GM12874 (cell line): ENCODE measurements at regions not wholly inside any gene's neighbourhood (a gene's known extent, or its start where the extent isn't known, plus 50 kb on each side); places are given as distances from the start of the nearest gene placed in this dataset.

ENCODE experiments used
- TF ChIP-seq, protein P1 (sequence below): IDR thresholded peaks from 2 replicates; pipeline ENCODE4 v1.5.1; 2011; ENCODE audit warnings: low read depth, mild to moderate bottlenecking, control low read depth, low read length, moderate library complexity; ENCODE audit not compliant: insufficient read depth

DNA sequence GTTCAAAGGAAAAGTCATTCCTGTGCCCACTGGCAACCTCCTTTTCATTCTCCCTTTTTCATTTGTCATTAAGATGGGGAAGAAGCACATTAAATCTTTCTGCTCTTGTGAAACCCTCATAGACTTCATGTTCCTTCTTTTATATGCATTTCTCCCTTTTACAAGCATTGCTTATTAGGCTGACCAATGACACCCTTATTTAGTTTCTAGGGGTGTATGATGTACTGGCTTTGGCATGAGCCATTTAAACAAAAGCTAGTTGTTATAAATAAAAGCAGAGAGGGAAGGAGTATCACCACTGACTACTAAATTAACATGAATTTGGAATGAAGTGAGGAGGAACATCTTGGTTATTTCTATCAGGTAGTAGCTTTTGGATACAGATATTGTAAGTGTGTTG lies 68.2 kb upstream of the PCDH9 start:
- TF ChIP-seq, protein P1, sequence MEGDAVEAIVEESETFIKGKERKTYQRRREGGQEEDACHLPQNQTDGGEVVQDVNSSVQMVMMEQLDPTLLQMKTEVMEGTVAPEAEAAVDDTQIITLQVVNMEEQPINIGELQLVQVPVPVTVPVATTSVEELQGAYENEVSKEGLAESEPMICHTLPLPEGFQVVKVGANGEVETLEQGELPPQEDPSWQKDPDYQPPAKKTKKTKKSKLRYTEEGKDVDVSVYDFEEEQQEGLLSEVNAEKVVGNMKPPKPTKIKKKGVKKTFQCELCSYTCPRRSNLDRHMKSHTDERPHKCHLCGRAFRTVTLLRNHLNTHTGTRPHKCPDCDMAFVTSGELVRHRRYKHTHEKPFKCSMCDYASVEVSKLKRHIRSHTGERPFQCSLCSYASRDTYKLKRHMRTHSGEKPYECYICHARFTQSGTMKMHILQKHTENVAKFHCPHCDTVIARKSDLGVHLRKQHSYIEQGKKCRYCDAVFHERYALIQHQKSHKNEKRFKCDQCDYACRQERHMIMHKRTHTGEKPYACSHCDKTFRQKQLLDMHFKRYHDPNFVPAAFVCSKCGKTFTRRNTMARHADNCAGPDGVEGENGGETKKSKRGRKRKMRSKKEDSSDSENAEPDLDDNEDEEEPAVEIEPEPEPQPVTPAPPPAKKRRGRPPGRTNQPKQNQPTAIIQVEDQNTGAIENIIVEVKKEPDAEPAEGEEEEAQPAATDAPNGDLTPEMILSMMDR, result no peak

GRCh38 chr13:67296511-67296910 lies 66.4 kb upstream of the PCDH9 start:
- TF ChIP-seq, protein P1, result no peak

- TF ChIP-seq, protein P1, result no peak
These were observed 62.8 kb upstream of the PCDH9 start for GRCh38 chr13:67292886-67293285.

DNA sequence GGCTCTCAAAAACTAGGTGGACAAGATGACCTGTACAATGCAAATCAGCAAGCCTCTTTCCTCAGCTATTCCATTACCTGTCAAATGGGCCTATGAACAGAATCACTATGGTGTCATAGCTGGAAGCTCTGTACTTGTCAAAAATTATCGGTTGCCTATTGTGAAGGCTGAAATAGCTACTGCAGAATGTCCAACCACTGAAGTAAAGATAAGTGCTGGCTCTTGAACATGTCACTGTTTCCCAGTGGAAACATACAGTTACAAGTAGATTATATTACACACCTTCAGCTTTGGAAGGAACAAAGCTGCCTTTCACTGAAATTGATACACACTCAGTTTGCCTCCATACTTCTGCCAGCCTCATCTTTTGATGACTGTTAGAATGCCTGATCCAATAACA lies 55.5 kb upstream of the PCDH9 start:
- TF ChIP-seq, protein P1, result no peak

DNA sequence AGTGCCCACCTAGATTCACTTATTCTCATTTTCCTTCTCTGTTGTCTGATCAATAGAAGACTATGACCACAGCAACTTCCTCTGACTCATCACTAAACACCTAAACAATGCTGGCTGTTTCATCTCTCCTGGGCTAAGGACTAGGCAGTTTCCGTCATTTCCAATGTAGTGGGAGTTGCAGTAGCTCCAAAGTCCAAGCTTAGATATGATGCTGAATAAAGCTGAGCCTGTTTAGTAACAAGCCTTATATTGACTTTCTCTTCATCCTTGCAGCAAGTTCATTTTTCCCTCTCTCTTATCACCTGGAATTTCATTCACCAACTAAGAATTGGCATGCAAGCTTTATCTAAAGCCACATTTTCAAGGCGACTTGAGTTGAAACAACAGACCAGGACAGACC lies 53.5 kb upstream of the PCDH9 start:
- TF ChIP-seq, protein P1, result no peak

GRCh38 chr13:67281466-67281865 lies 51.3 kb upstream of the PCDH9 start:
- TF ChIP-seq, protein P1, result no peak
